NCI-H510A (cell line): ENCODE measurements at regions not wholly inside any gene's neighbourhood (a gene's known extent, or its start where the extent isn't known, plus 50 kb on each side); places are given as distances from the start of the nearest gene placed in this dataset.
A peak's percentile ranks its signal among the peaks of the same experiment; 100 is the strongest.

Experiments used
- DNase-seq: peaks from one replicate; lab custom pipeline; 2025; lab: John Stamatoyannopoulos, UW

GRCh38 chr9:1429297-1429696 lies 379.1 kb downstream of the DMRT2 start:
- peak; percentile 23 for DNase-seq

GRCh38 chr9:1431461-1431860 lies 381.3 kb downstream of the DMRT2 start:
- no peak for DNase-seq

- DNase-seq: no peak
Measured at GRCh38 chr9:1434052-1434767, 384.1 kb downstream of the DMRT2 start.

- DNase-seq: no peak
Measured at GRCh38 chr9:1434811-1435210, 384.7 kb downstream of the DMRT2 start.

- no peak for DNase-seq
Measured at GRCh38 chr9:1440256-1440655, 390.1 kb downstream of the DMRT2 start.

GRCh38 chr9:1442105-1442504 lies 391.9 kb downstream of the DMRT2 start:
- DNase-seq: no peak

- DNase-seq: no peak
Measured at GRCh38 chr9:1443450-1443849, 393.3 kb downstream of the DMRT2 start.

GRCh38 chr9:1446671-1447070 lies 396.5 kb downstream of the DMRT2 start:
- DNase-seq: no peak

- no peak for DNase-seq
Measured at GRCh38 chr9:1453636-1454035, 403.5 kb downstream of the DMRT2 start.

GRCh38 chr9:1454211-1454610 lies 404.1 kb downstream of the DMRT2 start:
- no peak for DNase-seq

- no peak for DNase-seq
Measured at GRCh38 chr9:1454616-1455347, 404.6 kb downstream of the DMRT2 start.

- no peak for DNase-seq
Measured at GRCh38 chr9:1455766-1456165, 405.6 kb downstream of the DMRT2 start.

- DNase-seq: no peak
Measured at GRCh38 chr9:1456301-1457024, 406.3 kb downstream of the DMRT2 start.

GRCh38 chr9:1457460-1457859 lies 407.3 kb downstream of the DMRT2 start:
- DNase-seq: no peak

GRCh38 chr9:1458503-1458902 lies 408.3 kb downstream of the DMRT2 start:
- DNase-seq: peak; percentile 22

GRCh38 chr9:1460143-1460769 lies 410.1 kb downstream of the DMRT2 start:
- DNase-seq: no peak

GRCh38 chr9:1461812-1462211 lies 411.7 kb downstream of the DMRT2 start:
- no peak for DNase-seq

- no peak for DNase-seq
Measured at GRCh38 chr9:1462626-1463308, 412.6 kb downstream of the DMRT2 start.

- DNase-seq: no peak
Measured at GRCh38 chr9:1469996-1470395, 419.8 kb downstream of the DMRT2 start.

GRCh38 chr9:1473956-1474634 lies 423.9 kb downstream of the DMRT2 start:
- no peak for DNase-seq

GRCh38 chr9:1474671-1475070 lies 424.5 kb downstream of the DMRT2 start:
- no peak for DNase-seq
